GM21717 (cell line): ENCODE measurements at regions not wholly inside any gene's neighbourhood (a gene's known extent, or its start where the extent isn't known, plus 50 kb on each side); places are given as distances from the start of the nearest gene placed in this dataset.

Experiments used
- ATAC-seq: cut with Tn5 transposase; IDR thresholded peaks from one replicate; pipeline ENCODE4 v1.9.1; 2021; ENCODE audit warnings: mild to moderate bottlenecking, moderate library complexity; ENCODE audit not compliant: unreplicated experiment

GRCh38 chr9:107198718-107199117 lies 84.4 kb upstream of the RAD23B start:
- ATAC-seq: no peak

GRCh38 chr9:107208121-107208520 lies 75.0 kb upstream of the RAD23B start:
- ATAC-seq: no peak

- ATAC-seq: no peak
These were observed 72.3 kb upstream of the RAD23B start for GRCh38 chr9:107210775-107211174.

- ATAC-seq: no peak
These were observed 71.7 kb upstream of the RAD23B start for GRCh38 chr9:107211284-107211923.

- no peak for ATAC-seq
These were observed 70.5 kb upstream of the RAD23B start for GRCh38 chr9:107212613-107213012.

GRCh38 chr9:107213080-107213479 lies 70.0 kb upstream of the RAD23B start:
- no peak for ATAC-seq

GRCh38 chr9:107213561-107214028 lies 69.5 kb upstream of the RAD23B start:
- peak; percentile 91 for ATAC-seq

GRCh38 chr9:107214381-107214780 lies 68.7 kb upstream of the RAD23B start:
- no peak for ATAC-seq

- no peak for ATAC-seq
These were observed 68.2 kb upstream of the RAD23B start for GRCh38 chr9:107214915-107215314.

GRCh38 chr9:107215381-107215780 lies 67.7 kb upstream of the RAD23B start:
- ATAC-seq: no peak

- ATAC-seq: no peak
These were observed 66.8 kb upstream of the RAD23B start for GRCh38 chr9:107216329-107216728.

GRCh38 chr9:107218829-107219485 lies 64.1 kb upstream of the RAD23B start:
- ATAC-seq: peak; percentile 81

- ATAC-seq: peak; percentile 48
These were observed 63.5 kb upstream of the RAD23B start for GRCh38 chr9:107219486-107220077.

- no peak for ATAC-seq
These were observed 61.8 kb upstream of the RAD23B start for GRCh38 chr9:107221321-107221720.

GRCh38 chr9:107222020-107222522 lies 61.0 kb upstream of the RAD23B start:
- no peak for ATAC-seq

- ATAC-seq: no peak
These were observed 59.7 kb upstream of the RAD23B start for GRCh38 chr9:107223381-107223780.

- ATAC-seq: no peak
These were observed 58.8 kb upstream of the RAD23B start for GRCh38 chr9:107224252-107224651.

GRCh38 chr9:107226421-107226820 lies 56.7 kb upstream of the RAD23B start:
- no peak for ATAC-seq

GRCh38 chr9:107227774-107228173 lies 55.3 kb upstream of the RAD23B start:
- no peak for ATAC-seq

- ATAC-seq: no peak
These were observed 54.5 kb upstream of the RAD23B start for GRCh38 chr9:107228496-107229039.

- ATAC-seq: no peak
These were observed 53.8 kb upstream of the RAD23B start for GRCh38 chr9:107229241-107229741.
